NCI-H2171 treated with DMSO at 0.1 percent for 48 hours (cell line): ENCODE measurements at regions not wholly inside any gene's neighbourhood (a gene's known extent, or its start where the extent isn't known, plus 50 kb on each side); places are given as distances from the start of the nearest gene placed in this dataset.
"Not testable (repeated sequence)": the region's sequence is repeated elsewhere in the genome, so short reads cannot be mapped to it uniquely, and the experiment has no call there.

Source experiments
- DNase-seq: peaks from one replicate; lab custom pipeline; 2025; lab: John Stamatoyannopoulos, UW

- DNase-seq = no peak
These were observed 132.3 kb upstream of the TAF11L2 start for GRCh38 chr5:17365811-17366138.

GRCh38 chr5:17367256-17367840, 130.7 kb upstream of the TAF11L2 start:
- no peak for DNase-seq

GRCh38 chr5:17370651-17371050, 127.4 kb upstream of the TAF11L2 start:
- DNase-seq = no peak

GRCh38 chr5:17373406-17373805, 124.6 kb upstream of the TAF11L2 start:
- no peak for DNase-seq

GRCh38 chr5:17373814-17374556, 124.0 kb upstream of the TAF11L2 start:
- no peak for DNase-seq

- DNase-seq = peak; percentile 39
These were observed 122.9 kb upstream of the TAF11L2 start for GRCh38 chr5:17374973-17375742.

- not testable (repeated sequence) for DNase-seq
These were observed 122.1 kb upstream of the TAF11L2 start for GRCh38 chr5:17375886-17376285.

- no peak for DNase-seq
These were observed 119.6 kb upstream of the TAF11L2 start for GRCh38 chr5:17378346-17378997.

- peak; percentile 90 for DNase-seq
These were observed 118.7 kb upstream of the TAF11L2 start for GRCh38 chr5:17379100-17379951.

- DNase-seq = no peak
These were observed 116.1 kb upstream of the TAF11L2 start for GRCh38 chr5:17381932-17382331.

GRCh38 chr5:17383526-17383925, 114.5 kb upstream of the TAF11L2 start:
- no peak for DNase-seq

- DNase-seq = no peak
These were observed 113.8 kb upstream of the TAF11L2 start for GRCh38 chr5:17384181-17384580.

- DNase-seq = no peak
These were observed 109.3 kb upstream of the TAF11L2 start for GRCh38 chr5:17388717-17389116.

GRCh38 chr5:17394086-17394485, 103.9 kb upstream of the TAF11L2 start:
- DNase-seq = no peak

GRCh38 chr5:17395106-17395880, 102.7 kb upstream of the TAF11L2 start:
- DNase-seq = no peak

GRCh38 chr5:17396247-17396646, 101.8 kb upstream of the TAF11L2 start:
- no peak for DNase-seq

- peak; percentile 96 for DNase-seq
These were observed 99.6 kb upstream of the TAF11L2 start for GRCh38 chr5:17398431-17398830.

- no peak for DNase-seq
These were observed 98.9 kb upstream of the TAF11L2 start for GRCh38 chr5:17398866-17399835.

GRCh38 chr5:17399931-17400330, 98.1 kb upstream of the TAF11L2 start:
- DNase-seq = no peak
